OCI-LY7 (cell line): ENCODE measurements at regions not wholly inside any gene's neighbourhood (a gene's known extent, or its start where the extent isn't known, plus 50 kb on each side); places are given as distances from the start of the nearest gene placed in this dataset.

ENCODE experiments used
- CTCF ChIP-seq: fragments of 200-600 bp; sonication (generic); conservative IDR thresholded peaks from 2 replicates; pipeline ENCODE4 v1.5.1; 2014; ENCODE audit warnings: mild to moderate bottlenecking, antibody characterized with exemption, low read length, moderate library complexity, mixed read lengths
- EZH2phosphoT487 ChIP-seq: fragments of 200-600 bp; sonication (generic); IDR thresholded peaks from 2 replicates; pipeline ENCODE4 v1.6.1; 2018; ENCODE audit warnings: low read depth, borderline replicate concordance, mild to moderate bottlenecking, mixed run types, antibody characterized with exemption, low read length, moderate library complexity, mixed read lengths

DNA sequence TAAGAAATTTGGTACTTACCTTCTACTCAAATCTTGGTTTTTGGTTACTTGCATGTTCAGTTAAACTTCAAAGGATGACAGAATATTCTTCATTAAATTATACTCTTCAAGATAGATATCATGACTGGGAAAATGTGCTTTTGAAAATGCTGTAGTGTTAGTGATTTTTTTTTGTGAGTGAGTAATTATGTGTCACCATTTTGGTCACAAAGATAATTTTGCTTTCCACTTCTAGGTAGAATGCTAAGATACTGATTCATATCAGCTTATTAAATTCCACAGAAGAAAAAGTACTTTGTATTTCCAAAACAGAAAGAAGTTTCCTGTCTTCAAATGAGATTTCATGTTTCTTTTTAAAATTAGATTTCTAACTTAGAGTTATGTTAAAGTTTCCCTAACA is 61.2 kb downstream of the ATXN7L3B start:
- TF ChIP-seq CTCF (no peak), EZH2phosphoT487 (no peak)
